ENCODE measurements at regions not wholly inside any gene's neighbourhood (a gene's known extent, or its start where the extent isn't known, plus 50 kb on each side); places are given as distances from the start of the nearest gene placed in this dataset.

GRCh38 chr20:63100926-63101699 is 94.3 kb upstream of the BHLHE23 start:
- DNase-seq (ENCODE audit: low read depth) = no peak

DNA sequence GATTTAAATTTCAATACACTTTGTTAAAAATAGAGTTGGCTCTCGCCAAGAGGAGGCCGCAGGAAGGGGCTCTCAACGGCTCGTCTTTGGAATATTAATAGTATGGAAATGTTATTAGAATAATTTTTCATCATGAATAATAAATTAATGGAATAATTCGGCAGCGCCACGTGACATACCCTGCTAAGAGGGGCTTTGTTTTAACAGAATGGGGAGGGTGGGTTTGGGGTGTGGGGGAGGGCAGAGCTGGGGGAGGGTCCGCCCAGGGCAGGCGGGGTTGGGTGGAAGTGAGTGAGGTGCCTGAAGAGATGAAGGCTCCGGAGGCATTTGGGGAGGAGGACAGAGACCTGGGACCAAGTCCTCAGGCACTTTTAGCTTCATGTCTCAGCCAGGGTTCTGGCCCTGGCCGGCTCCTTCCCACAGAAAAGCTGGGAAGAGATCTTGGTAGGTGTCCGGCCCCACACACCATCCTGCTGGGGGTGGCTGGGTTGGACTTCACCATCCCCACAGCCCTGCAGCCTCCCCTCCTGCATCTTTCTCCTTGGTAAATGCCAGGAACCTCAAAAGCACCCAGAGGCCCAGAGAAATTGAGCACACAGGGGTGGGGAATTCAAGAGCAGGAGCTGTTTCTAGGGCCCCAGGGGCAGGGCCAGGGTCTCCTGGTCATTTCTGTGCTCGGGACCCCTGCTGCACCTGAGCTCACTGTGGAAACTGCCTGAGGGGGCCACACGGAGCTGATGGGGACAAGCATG is 93.6 kb upstream of the BHLHE23 start:
- DNase-seq (ENCODE audit: low read depth) = no peak

DNA sequence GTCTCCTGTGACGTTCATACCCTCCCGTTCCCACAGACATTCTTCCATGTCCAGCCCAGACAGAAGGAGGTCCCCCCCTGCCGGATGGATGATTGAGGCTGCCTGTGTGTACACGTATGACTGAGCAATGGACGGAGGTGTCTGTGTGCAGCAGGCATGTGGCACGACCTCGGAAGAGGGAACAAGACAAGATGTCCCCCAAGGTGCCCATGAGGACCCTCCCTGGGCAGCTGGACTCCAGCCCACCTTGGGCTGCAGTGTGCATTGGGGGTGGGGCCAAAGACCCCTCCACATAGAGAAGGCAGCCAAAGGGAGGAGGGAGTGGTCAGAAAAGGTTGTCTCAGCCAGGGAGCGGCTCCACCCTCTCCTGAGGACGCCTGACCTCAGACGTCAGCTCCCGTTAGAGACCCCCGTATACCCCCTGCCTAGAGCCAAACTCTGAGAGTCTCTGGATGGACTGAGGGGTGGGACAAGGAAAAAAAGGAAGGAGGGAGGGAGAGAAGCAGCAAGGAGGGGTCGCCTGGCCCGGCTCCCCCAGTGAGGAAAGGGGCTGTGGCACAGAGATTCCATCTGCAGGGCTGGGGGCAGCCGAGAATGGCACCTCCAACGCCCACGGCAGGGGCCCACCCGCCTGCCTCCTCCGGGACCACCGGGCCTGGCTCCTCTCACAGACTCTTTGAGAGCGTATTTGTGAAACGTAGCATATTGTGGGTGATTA is 92.9 kb upstream of the BHLHE23 start:
- DNase-seq (ENCODE audit: low read depth) = no peak

GRCh38 chr20:63098195-63098810 is 91.5 kb upstream of the BHLHE23 start:
- no peak for DNase-seq (ENCODE audit: low read depth)

GRCh38 chr20:63097336-63097831 is 90.6 kb upstream of the BHLHE23 start:
- no peak for DNase-seq (ENCODE audit: low read depth)

- DNase-seq (ENCODE audit: low read depth) = no peak
These were observed 90.0 kb upstream of the BHLHE23 start for GRCh38 chr20:63096681-63097335.

GRCh38 chr20:63095718-63096654 is 89.2 kb upstream of the BHLHE23 start:
- no peak for DNase-seq (ENCODE audit: low read depth)

DNA sequence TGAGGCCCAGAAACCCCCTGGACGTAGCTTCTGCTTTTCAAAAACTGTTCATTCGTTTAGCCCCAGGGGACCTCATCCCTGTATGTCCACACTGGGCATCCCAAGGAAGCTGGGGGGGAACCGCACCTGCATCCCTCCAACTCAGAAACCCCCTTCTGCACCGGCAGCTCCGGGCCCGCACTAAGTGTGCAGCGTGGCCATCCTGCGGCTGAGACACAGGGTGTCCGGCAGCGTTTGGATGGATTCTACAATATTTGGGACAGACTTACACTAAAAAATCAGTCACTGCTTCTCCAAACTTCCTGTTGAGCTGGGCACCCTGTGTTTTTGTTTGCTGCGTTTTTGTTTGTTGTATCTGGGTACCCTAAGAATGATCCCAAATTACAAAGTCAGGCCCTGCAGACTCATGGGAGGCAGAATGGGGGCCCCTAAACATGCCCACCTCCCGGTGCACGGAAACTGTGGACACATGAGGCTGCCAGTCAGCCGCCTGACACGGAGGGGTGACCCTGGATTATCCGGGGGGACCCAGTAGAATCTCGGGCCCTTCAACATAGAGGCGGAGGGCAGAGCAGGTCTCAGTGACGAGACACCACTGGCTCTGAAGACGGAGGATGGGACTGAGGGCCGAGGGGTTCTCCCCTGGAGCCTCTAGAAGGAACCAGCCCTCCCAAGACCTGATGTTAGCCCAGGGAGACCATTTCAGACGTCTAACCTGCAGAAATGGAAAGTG is 88.2 kb upstream of the BHLHE23 start:
- no peak for DNase-seq (ENCODE audit: low read depth)

GRCh38 chr20:63093966-63094766 is 87.4 kb upstream of the BHLHE23 start:
- DNase-seq (ENCODE audit: low read depth) = no peak

- DNase-seq (ENCODE audit: low read depth) = no peak
These were observed 86.0 kb upstream of the BHLHE23 start for GRCh38 chr20:63092660-63093215.

GRCh38 chr20:63091901-63092659 is 85.3 kb upstream of the BHLHE23 start:
- DNase-seq (ENCODE audit: low read depth) = no peak

DNA sequence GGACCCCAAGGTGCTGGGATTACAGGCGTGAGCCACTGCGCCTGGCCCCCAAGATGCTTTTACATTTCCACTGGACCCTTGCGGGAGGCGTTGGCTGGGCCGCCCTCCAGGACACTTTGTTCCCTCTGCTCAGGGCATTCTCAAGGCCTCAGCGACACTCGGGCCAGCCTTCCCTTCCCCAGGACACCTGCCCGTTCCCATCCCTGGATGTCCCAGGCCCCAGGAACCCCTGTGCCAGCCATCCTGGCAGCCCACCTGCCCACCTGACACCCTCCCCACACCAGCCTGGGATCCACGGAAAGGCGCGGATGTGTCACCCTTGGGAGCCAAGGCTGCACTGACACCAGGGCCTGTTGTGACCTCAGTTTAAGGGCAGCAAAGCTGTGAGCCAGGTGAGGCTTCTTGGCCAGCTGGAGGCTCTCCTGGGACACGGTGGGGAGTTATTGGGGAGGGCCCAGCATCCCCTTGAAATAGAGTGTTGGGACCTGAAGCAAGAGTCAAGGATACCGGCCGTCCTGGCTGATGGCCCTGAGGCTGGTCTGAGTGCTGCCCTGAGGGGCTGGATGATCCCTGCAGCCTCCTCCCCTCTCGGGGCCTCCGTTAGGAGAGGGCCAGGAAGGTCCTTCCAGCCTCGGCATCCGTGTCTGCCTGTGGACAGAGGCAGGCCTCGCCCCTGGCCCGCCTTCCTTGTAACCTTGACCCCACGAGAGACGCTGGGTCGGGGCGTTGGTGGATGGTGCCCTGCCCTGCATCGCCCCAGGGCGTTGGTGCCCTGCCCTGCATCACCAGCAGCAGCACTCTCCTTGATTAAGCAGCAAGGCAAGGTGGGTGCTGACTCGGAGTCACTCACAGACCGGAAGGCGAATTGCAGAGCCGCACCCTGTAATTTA is 84.2 kb upstream of the BHLHE23 start:
- DNase-seq (ENCODE audit: low read depth) = no peak

DNA sequence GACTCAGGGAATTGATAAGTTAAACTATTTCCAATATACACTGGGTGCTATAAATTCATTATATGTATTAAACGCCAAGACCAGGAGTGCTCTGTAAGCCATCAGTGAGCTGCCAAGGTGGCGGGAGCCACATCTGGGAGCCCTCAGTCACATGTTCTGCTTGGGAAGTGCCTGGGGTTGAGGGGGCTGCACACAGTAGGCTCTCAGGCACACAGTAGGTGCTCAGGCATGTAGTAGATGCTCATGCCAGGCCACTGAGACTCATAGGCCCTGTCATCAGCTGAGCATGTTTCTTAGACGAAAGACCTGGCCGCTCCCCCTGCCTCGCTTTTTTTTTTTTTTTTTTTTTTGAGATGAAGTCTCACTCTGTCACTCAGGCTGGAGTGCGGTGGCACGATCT is 83.3 kb upstream of the BHLHE23 start:
- DNase-seq (ENCODE audit: low read depth) = no peak

GRCh38 chr20:63089051-63089907 is 82.5 kb upstream of the BHLHE23 start:
- no peak for DNase-seq (ENCODE audit: low read depth)

GRCh38 chr20:63087872-63088680 is 81.3 kb upstream of the BHLHE23 start:
- no peak for DNase-seq (ENCODE audit: low read depth)
